KMS-11 (cell line): ENCODE measurements at regions not wholly inside any gene's neighbourhood (a gene's known extent, or its start where the extent isn't known, plus 50 kb on each side); places are given as distances from the start of the nearest gene placed in this dataset.

ENCODE experiments used
- H2AFZ ChIP-seq: fragments of 200-600 bp; sonication (generic); 2 replicates; pipeline ENCODE4 v1.6.1; 2016; ENCODE audit warnings: antibody characterized with exemption, mixed run types, low read depth
- H3K27ac ChIP-seq: fragments of 200-600 bp; sonication (generic); 2 replicates; pipeline ENCODE4 v1.6.1; 2016; ENCODE audit warnings: mild to moderate bottlenecking, mixed run types
- H3K27me3 ChIP-seq: fragments of 200-600 bp; sonication (generic); 2 replicates; pipeline ENCODE4 v1.6.1; 2017; ENCODE audit warnings: mild to moderate bottlenecking, low read depth, mixed run types, moderate library complexity; ENCODE audit not compliant: insufficient read depth
- H3K36me3 ChIP-seq: fragments of 200-600 bp; sonication (generic); 2 replicates; pipeline ENCODE4 v1.6.1; 2017; ENCODE audit warnings: mild to moderate bottlenecking, mixed run types; ENCODE audit not compliant: insufficient read depth
- H3K4me1 ChIP-seq: fragments of 200-600 bp; sonication (generic); 2 replicates; pipeline ENCODE4 v1.6.1; 2016; ENCODE audit warnings: mild to moderate bottlenecking, low read depth, mixed run types; ENCODE audit not compliant: poor library complexity, severe bottlenecking
- H3K4me2 ChIP-seq: fragments of 200-600 bp; sonication (generic); 2 replicates; pipeline ENCODE4 v1.7.0; 2016; ENCODE audit warnings: mild to moderate bottlenecking, mixed run types
- H3K4me3 ChIP-seq: fragments of 200-600 bp; sonication (generic); IDR thresholded peaks from 2 replicates; pipeline ENCODE4 v1.6.1; 2017; ENCODE audit warnings: low read depth, low read length, mixed read lengths; ENCODE audit not compliant: insufficient read depth
- H3K79me2 ChIP-seq: fragments of 200-600 bp; sonication (generic); 2 replicates; pipeline ENCODE4 v1.6.1; 2016; ENCODE audit warnings: low read depth, mixed run types; ENCODE audit not compliant: insufficient read depth
- H3K9ac ChIP-seq: fragments of 200-600 bp; sonication (generic); 2 replicates; pipeline ENCODE4 v1.6.1; 2016; ENCODE audit warnings: mild to moderate bottlenecking, mixed run types
- H4K20me1 ChIP-seq: fragments of 200-600 bp; sonication (generic); 2 replicates; pipeline ENCODE4 v1.6.1; 2016; ENCODE audit warnings: mild to moderate bottlenecking, mixed run types; ENCODE audit not compliant: insufficient read depth
- CTCF ChIP-seq: fragments of 200-600 bp; sonication (generic); conservative IDR thresholded peaks from 2 replicates; pipeline ENCODE4 v1.6.1; 2017; ENCODE audit warnings: low read depth, mild to moderate bottlenecking, antibody characterized with exemption, low read length, moderate library complexity, mixed read lengths

GRCh38 chr1:34270181-34270580, 93.5 kb downstream of the C1orf94 start:
- Histone ChIP-seq H3K4me2 (no peak overlapping the region), H3K27me3 (no peaks in the 10 kb centered on the region), H3K4me1 (no peaks in the 10 kb centered on the region), H3K9ac (no peak overlapping the region), H3K36me3 (no peaks in the 10 kb centered on the region), H3K4me3 (no peak overlapping the region), H3K79me2 (no peaks in the 10 kb centered on the region), H4K20me1 (no peaks in the 10 kb centered on the region), H2AFZ (no peak overlapping the region), H3K27ac (no peak overlapping the region)
- no peak for TF ChIP-seq CTCF

DNA sequence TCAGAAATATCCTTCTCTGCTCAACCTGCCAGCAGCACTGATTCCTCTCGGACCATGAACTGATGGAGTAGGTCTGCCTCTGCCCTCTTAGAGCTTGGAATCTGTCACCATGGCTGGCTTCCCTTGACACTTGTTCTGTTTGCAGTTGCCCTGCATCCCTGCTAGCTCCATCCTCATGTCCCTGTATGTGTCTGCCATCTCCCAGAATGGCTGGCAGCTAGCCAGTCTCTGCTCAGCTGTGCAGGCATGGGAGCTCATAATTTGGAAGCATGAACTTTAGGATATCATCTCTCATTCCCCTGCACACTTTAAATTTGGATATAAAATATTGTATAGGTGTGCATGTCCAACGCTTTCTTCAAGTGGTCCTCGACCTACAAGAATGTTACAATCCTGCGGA, 95.4 kb downstream of the C1orf94 start:
- Histone ChIP-seq H4K20me1 (no peaks in the 10 kb centered on the region), H3K9ac (no peak overlapping the region), H3K4me1 (no peaks in the 10 kb centered on the region), H3K4me3 (no peak overlapping the region), H2AFZ (no peak overlapping the region), H3K36me3 (no peaks in the 10 kb centered on the region), H3K27ac (no peak overlapping the region), H3K27me3 (no peaks in the 10 kb centered on the region), H3K4me2 (no peak overlapping the region), H3K79me2 (no peaks in the 10 kb centered on the region)
- no peak for TF ChIP-seq CTCF

DNA sequence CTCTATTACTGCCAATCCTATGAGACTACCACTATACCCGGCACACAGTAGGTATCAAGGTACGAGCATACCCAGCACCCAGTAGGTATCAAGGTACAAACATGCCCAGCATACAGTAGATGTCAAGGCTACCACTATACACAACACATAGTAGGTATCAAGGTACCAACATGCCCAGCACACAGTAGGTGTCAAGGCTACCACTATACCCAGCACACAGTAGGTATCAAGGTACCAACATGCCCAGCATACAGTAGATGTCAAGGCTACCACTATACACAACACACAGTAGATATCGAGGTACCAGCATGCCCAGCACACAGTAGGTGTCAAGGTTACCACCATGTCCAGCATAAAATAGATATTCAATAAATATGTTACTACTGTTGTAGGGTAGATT, 98.4 kb downstream of the C1orf94 start:
- no peak overlapping the region for H3K4me2 ChIP-seq
- H3K4me1 ChIP-seq = no peaks in the 10 kb centered on the region
- TF ChIP-seq CTCF = no peak
- H3K36me3 ChIP-seq = no peaks in the 10 kb centered on the region
- H3K27me3 ChIP-seq = no peaks in the 10 kb centered on the region
- H2AFZ ChIP-seq = no peak overlapping the region
- no peaks in the 10 kb centered on the region for H4K20me1 ChIP-seq
- no peak overlapping the region for H3K27ac ChIP-seq
- H3K79me2 ChIP-seq = no peaks in the 10 kb centered on the region
- no peak overlapping the region for H3K4me3 ChIP-seq
- no peak overlapping the region for H3K9ac ChIP-seq

DNA sequence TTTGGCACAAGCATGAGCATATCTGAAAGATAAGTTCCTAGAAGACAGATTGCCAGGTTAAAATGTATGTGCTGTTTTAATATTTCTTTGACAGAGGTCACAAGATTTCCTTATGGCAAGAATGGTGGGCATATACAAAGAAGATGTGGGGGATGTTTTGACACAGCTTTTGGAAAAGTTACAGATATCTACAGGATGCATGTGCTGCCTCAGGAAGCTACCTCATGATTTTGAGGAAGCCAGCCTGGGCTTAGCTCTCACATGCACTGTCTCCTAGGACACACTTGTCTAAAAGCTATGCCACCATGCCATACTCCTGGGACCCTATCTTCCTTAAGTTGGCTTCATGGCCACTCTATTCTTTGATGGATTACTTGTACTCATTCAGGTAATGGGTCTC, 99.9 kb downstream of the C1orf94 start:
- Histone ChIP-seq H3K27ac (no peak overlapping the region), H4K20me1 (no peaks in the 10 kb centered on the region), H3K9ac (no peak overlapping the region), H3K4me2 (no peak overlapping the region), H3K27me3 (no peaks in the 10 kb centered on the region), H3K36me3 (no peaks in the 10 kb centered on the region), H2AFZ (no peak overlapping the region), H3K4me3 (no peak overlapping the region), H3K4me1 (no peaks in the 10 kb centered on the region), H3K79me2 (no peaks in the 10 kb centered on the region)
- no peak for TF ChIP-seq CTCF

GRCh38 chr1:34277150-34277549, 100.4 kb downstream of the C1orf94 start:
- no peak overlapping the region for H2AFZ ChIP-seq
- no peaks in the 10 kb centered on the region for H3K4me1 ChIP-seq
- H3K27ac ChIP-seq = no peak overlapping the region
- H3K4me3 ChIP-seq = no peak overlapping the region
- no peaks in the 10 kb centered on the region for H3K36me3 ChIP-seq
- no peaks in the 10 kb centered on the region for H4K20me1 ChIP-seq
- TF ChIP-seq CTCF = no peak
- H3K79me2 ChIP-seq = no peaks in the 10 kb centered on the region
- no peak overlapping the region for H3K4me2 ChIP-seq
- no peak overlapping the region for H3K9ac ChIP-seq
- H3K27me3 ChIP-seq = no peaks in the 10 kb centered on the region
